Neural crest cell (in vitro differentiated cells): ENCODE measurements at regions not wholly inside any gene's neighbourhood (a gene's known extent, or its start where the extent isn't known, plus 50 kb on each side); places are given as distances from the start of the nearest gene placed in this dataset.

Experiments used
- DNase-seq: peaks from one replicate; pipeline ENCODE4 v3.0.0; 2021; ENCODE audit warnings: low read depth, mixed read lengths, low spot score
- H3K27ac Mint-ChIP-seq: one replicate; pipeline ENCODE4 v1.8.0; 2021; ENCODE audit warnings: mild to moderate bottlenecking, mixed read lengths; ENCODE audit not compliant: unreplicated experiment
- H3K27me3 Mint-ChIP-seq: 2 replicates; pipeline ENCODE4 v1.8.0; 2021; ENCODE audit warnings: low read depth, mild to moderate bottlenecking, mixed read lengths
- H3K36me3 Mint-ChIP-seq: 2 replicates; pipeline ENCODE4 v1.8.0; 2021; ENCODE audit warnings: low read depth, mild to moderate bottlenecking, mixed read lengths
- H3K4me1 Mint-ChIP-seq: 2 replicates; pipeline ENCODE4 v1.8.0; 2021; ENCODE audit warnings: mixed read lengths
- H3K4me3 Mint-ChIP-seq: one replicate; pipeline ENCODE4 v1.8.0; 2021; ENCODE audit warnings: mild to moderate bottlenecking, mixed read lengths
- H3K9me3 Mint-ChIP-seq: 2 replicates; pipeline ENCODE4 v1.8.0; 2021; ENCODE audit warnings: mixed read lengths
- CTCF ChIP-seq: fragments of 200-600 bp; sonication (generic); conservative IDR thresholded peaks from 2 replicates; pipeline ENCODE4 v1.5.0; 2021; ENCODE audit warnings: antibody characterized with exemption, mild to moderate bottlenecking

GRCh38 chr4:112910109-112910736 is 139.2 kb upstream of the ANK2 start:
- no peak for TF ChIP-seq CTCF
- Mint-ChIP-seq H3K9me3 (peaks cover 2% of the 10 kb centered on the region), H3K4me3 (peak overlapping the region; percentile 26), H3K4me1 (peaks cover 30% of the 10 kb centered on the region), H3K27me3 (no peaks in the 10 kb centered on the region), H3K36me3 (peaks cover 7% of the 10 kb centered on the region), H3K27ac (peak overlapping the region; percentile 72)
- DNase-seq: no peak

GRCh38 chr4:112916868-112917267 is 132.6 kb upstream of the ANK2 start:
- Mint-ChIP-seq H3K27ac (no peak overlapping the region), H3K4me1 (no peaks in the 10 kb centered on the region), H3K9me3 (no peaks in the 10 kb centered on the region), H3K27me3 (no peaks in the 10 kb centered on the region), H3K4me3 (no peak overlapping the region), H3K36me3 (no peaks in the 10 kb centered on the region)
- DNase-seq: no peak
- TF ChIP-seq CTCF: no peak

GRCh38 chr4:112923516-112923915 is 125.9 kb upstream of the ANK2 start:
- Mint-ChIP-seq H3K9me3 (peaks cover 2% of the 10 kb centered on the region), H3K36me3 (no peaks in the 10 kb centered on the region), H3K27ac (no peak overlapping the region), H3K4me1 (peaks cover 8% of the 10 kb centered on the region), H3K27me3 (no peaks in the 10 kb centered on the region), H3K4me3 (no peak overlapping the region)
- DNase-seq: no peak
- no peak for TF ChIP-seq CTCF

- Mint-ChIP-seq H3K27ac (no peak overlapping the region), H3K27me3 (no peaks in the 10 kb centered on the region), H3K4me1 (peaks cover 18% of the 10 kb centered on the region), H3K9me3 (peaks cover 5% of the 10 kb centered on the region), H3K36me3 (no peaks in the 10 kb centered on the region), H3K4me3 (no peak overlapping the region)
- TF ChIP-seq CTCF: no peak
- no peak for DNase-seq
Measured at GRCh38 chr4:112926819-112927218, 122.6 kb upstream of the ANK2 start.

- Mint-ChIP-seq H3K4me3 (no peak overlapping the region), H3K27me3 (no peaks in the 10 kb centered on the region), H3K27ac (no peak overlapping the region), H3K9me3 (peaks cover 5% of the 10 kb centered on the region), H3K4me1 (peaks cover 18% of the 10 kb centered on the region), H3K36me3 (no peaks in the 10 kb centered on the region)
- DNase-seq: no peak
- TF ChIP-seq CTCF: no peak
Measured at GRCh38 chr4:112927544-112927943, 121.9 kb upstream of the ANK2 start.
